HG03521 (cell line): ENCODE measurements at regions not wholly inside any gene's neighbourhood (a gene's known extent, or its start where the extent isn't known, plus 50 kb on each side); places are given as distances from the start of the nearest gene placed in this dataset.
"Not testable (repeated sequence)": the region's sequence is repeated elsewhere in the genome, so short reads cannot be mapped to it uniquely, and the experiment has no call there.

Experiments
- ATAC-seq: cut with Tn5 transposase; IDR thresholded peaks from one replicate; pipeline ENCODE4 v1.9.1; 2021; ENCODE audit warnings: mild to moderate bottlenecking, moderate library complexity; ENCODE audit not compliant: unreplicated experiment

- no peak for ATAC-seq
Observed at GRCh38 chr2:76175295-76175694, 464.6 kb upstream of the GCFC2 start.

GRCh38 chr2:76174505-76174904, 463.8 kb upstream of the GCFC2 start:
- ATAC-seq, result no peak

- ATAC-seq, result not testable (repeated sequence)
Observed at GRCh38 chr2:76173206-76173605, 462.5 kb upstream of the GCFC2 start.

- ATAC-seq, result not testable (repeated sequence)
Observed at GRCh38 chr2:76172154-76172595, 461.5 kb upstream of the GCFC2 start.

GRCh38 chr2:76170856-76171255, 460.1 kb upstream of the GCFC2 start:
- no peak for ATAC-seq

GRCh38 chr2:76170009-76170384, 459.3 kb upstream of the GCFC2 start:
- ATAC-seq, result no peak

GRCh38 chr2:76169276-76170008, 458.7 kb upstream of the GCFC2 start:
- ATAC-seq, result no peak

GRCh38 chr2:76163860-76164259, 453.1 kb upstream of the GCFC2 start:
- ATAC-seq, result no peak

GRCh38 chr2:76160670-76161069, 450.0 kb upstream of the GCFC2 start:
- ATAC-seq, result no peak

- ATAC-seq, result no peak
Observed at GRCh38 chr2:76159042-76159648, 448.4 kb upstream of the GCFC2 start.

- ATAC-seq, result no peak
Observed at GRCh38 chr2:76157531-76157930, 446.8 kb upstream of the GCFC2 start.

- no peak for ATAC-seq
Observed at GRCh38 chr2:76154981-76155380, 444.3 kb upstream of the GCFC2 start.

- no peak for ATAC-seq
Observed at GRCh38 chr2:76149846-76150245, 439.1 kb upstream of the GCFC2 start.

GRCh38 chr2:76139303-76139702, 428.6 kb upstream of the GCFC2 start:
- not testable (repeated sequence) for ATAC-seq

- ATAC-seq, result no peak
Observed at GRCh38 chr2:76128622-76129021, 417.9 kb upstream of the GCFC2 start.

- ATAC-seq, result no peak
Observed at GRCh38 chr2:76120176-76120575, 409.5 kb upstream of the GCFC2 start.

- ATAC-seq, result no peak
Observed at GRCh38 chr2:76089683-76090082, 379.0 kb upstream of the GCFC2 start.

- no peak for ATAC-seq
Observed at GRCh38 chr2:76083248-76083647, 372.5 kb upstream of the GCFC2 start.

- no peak for ATAC-seq
Observed at GRCh38 chr2:76082509-76082908, 371.8 kb upstream of the GCFC2 start.

- ATAC-seq, result no peak
Observed at GRCh38 chr2:76080154-76080553, 369.4 kb upstream of the GCFC2 start.

- ATAC-seq, result no peak
Observed at GRCh38 chr2:76075126-76075525, 364.4 kb upstream of the GCFC2 start.

- no peak for ATAC-seq
Observed at GRCh38 chr2:76073992-76074604, 363.4 kb upstream of the GCFC2 start.
